Hematopoietic multipotent progenitor cell treated with erythropoietin and hydrocortisone succinate and interleukin-3 and kit ligand, for 6 days (in vitro differentiated cells): ENCODE measurements at regions not wholly inside any gene's neighbourhood (a gene's known extent, or its start where the extent isn't known, plus 50 kb on each side); places are given as distances from the start of the nearest gene placed in this dataset.

Source experiments
- DNase-seq: peaks from one replicate; pipeline ENCODE4 v3.0.0-alpha.2; 2015

- DNase-seq: no peak
These were observed 81.1 kb downstream of the BOLA3 start for GRCh38 chr2:74066491-74067203.

DNA sequence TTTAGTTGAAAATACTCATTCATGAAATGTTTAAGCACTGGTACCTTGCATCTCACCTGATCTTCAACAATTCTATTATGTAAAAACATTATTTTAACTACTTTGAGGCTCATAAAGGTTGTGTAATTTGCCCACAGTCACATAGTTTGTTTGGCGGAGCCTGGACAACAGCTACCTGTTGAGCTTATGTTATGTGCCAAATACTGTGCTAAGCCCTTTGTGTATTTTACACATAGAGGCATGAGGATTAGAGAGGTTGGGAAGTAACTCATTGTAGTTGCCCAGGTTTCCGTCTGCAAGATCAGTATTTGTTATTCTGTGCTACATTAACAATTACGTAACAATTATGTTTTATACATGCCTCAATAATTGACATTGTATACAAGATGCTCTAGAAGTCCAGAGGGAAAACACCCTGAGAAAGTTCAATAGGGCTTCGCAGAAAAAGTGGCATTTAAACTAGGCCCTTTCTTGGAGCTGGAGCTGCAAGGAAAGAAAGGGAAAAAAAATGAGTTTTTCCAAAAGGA is 80.4 kb downstream of the BOLA3 start:
- no peak for DNase-seq

- no peak for DNase-seq
These were observed 76.7 kb downstream of the BOLA3 start for GRCh38 chr2:74070991-74071390.

DNA sequence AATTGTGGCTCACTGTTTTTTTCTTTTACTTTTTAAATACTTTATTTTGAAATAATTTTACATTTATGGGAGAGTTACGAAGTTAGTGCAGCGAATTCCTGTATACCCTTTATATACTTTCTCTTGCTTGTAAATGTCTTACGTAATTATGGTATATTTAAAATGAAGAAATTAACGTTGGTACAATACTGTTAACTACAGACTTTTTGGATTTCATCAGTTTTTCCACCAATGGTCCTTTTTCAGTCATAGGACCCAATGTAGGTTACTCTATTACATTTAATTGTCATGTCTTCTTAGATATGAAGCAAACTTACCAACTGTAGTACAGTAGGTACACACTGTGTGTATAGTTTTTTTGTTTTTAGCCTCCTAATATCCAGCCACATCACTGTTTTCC is 76.3 kb downstream of the BOLA3 start:
- no peak for DNase-seq

- DNase-seq: peak; percentile 80
These were observed 75.1 kb downstream of the BOLA3 start for GRCh38 chr2:74072565-74072964.

- peak; percentile 48 for DNase-seq
These were observed 73.2 kb downstream of the BOLA3 start for GRCh38 chr2:74074487-74074886.

DNA sequence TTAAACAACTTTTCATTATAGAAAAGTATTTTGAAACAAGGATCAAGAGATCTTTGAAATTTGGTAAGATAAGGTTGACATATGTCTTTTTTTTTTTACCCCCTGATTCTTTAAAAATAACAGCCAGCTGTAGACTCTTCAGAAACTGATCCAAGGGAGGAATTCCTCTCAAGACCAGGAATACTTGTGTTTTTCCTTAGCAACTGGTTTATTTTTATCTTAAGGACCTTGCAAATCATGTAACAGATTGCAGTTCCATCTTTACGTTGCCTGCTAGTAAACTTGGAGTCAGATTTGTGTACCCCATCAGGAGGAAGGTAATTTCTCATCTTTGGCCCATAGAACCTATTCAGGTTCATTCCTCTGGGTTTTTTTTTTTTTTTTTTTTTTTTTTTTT is 71.6 kb downstream of the BOLA3 start:
- no peak for DNase-seq

DNA sequence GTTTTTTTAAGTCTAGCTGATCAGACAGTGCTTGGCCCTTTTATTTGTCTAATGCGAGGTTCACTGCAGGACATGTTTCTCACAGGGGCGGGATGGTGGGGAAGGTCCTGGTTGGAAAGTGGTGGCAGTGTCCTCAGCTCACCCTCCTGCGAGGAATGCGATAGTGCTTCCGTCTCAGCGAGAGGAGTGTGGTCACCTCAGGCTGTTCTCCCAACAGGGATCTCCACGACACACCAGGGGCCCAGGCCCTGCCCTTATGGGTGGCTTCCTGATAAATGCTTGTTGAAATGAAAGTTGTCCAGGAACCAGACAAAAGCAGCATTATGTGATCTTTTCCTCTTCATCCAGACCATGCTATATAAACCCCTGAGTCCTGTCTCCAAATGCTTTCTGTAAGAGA is 70.1 kb downstream of the BOLA3 start:
- DNase-seq: peak; percentile 84

DNA sequence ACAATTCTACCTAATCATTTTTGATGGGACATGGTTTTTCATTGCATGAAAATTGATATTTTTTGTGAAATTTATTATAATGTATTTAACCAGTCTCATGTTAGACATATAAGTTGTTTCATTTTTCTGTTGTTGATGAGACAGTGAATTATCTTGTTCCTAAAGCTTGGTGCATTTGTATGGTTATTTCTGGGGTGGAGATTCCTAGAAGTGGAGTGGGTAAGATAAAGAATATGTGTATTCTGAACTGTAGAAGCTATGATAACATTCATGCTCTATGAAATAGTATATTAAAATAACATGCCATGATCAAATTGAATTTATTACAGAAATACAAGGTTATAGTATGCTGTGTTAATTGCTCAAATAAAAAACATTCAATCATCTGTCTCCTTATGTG is 69.2 kb downstream of the BOLA3 start:
- DNase-seq: peak; percentile 82

GRCh38 chr2:74079522-74080341 is 68.0 kb downstream of the BOLA3 start:
- DNase-seq: no peak

DNA sequence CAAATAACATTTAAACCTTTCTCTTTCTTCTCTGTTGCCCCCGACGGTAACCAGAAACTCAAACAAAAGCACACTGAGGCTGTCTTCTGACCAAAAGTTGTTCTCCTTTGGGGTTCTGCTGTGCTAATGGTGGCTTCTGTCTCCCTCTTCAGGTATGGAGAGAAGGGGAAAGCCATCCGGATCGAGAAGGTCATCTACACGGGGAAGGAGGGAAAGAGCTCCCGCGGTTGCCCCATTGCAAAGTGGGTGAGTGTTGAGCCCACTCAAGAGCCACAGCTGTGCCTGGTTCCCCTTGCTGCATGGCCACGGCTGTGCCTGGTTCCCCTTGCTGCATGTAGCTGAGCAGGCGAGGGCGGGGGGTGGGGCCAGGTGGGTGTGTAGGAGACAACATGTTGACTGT is 67.4 kb downstream of the BOLA3 start:
- no peak for DNase-seq

GRCh38 chr2:74081030-74081762 is 66.5 kb downstream of the BOLA3 start:
- DNase-seq: no peak

DNA sequence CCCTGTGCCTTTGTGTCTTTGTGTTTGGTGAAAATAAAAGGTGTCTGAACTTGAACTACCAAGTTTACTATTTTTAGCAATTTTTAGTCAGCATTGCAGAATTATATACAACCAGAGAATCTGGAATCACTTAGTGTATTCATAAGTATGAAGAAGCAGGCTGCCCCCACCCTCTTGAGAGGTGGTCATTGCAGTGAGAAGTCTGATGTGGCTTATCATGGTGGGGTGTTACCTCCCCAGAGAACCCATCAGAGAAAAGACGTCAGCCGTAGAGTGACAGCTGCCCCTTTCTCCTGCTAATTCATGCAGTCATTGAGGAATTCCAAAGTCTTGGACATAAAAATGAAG is 66.0 kb downstream of the BOLA3 start:
- no peak for DNase-seq

DNA sequence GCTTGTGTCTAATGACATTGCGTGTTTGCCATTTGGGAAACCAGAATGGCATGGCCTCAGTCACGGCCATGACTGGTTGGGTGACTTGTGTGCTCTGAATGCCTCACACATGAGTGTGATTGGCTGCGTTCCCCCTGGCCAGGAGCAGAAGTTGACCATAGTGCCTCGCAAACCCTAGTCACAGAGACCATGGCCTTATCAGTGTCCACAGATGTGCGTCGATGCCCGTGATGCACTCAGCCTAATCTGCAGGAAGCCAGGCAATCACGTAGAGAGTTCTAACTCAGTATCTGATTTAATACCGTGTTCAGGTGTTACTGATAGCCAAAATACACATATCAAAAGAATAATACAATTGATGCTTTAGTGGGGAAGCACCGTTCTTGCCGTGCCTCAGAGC is 64.0 kb downstream of the BOLA3 start:
- DNase-seq: peak; percentile 85
